SH-SY5Y (cell line): ENCODE measurements at regions not wholly inside any gene's neighbourhood (a gene's known extent, or its start where the extent isn't known, plus 50 kb on each side); places are given as distances from the start of the nearest gene placed in this dataset.

ENCODE experiments used
- GATA2 ChIP-seq: IDR thresholded peaks from 2 replicates; pipeline ENCODE4 v1.6.1; 2011; ENCODE audit warnings: mild to moderate bottlenecking, low read depth, low read length
- GATA3 ChIP-seq: IDR thresholded peaks from 2 replicates; pipeline ENCODE4 v1.6.1; 2011; ENCODE audit warnings: low read depth, mild to moderate bottlenecking, low read length, moderate library complexity

DNA sequence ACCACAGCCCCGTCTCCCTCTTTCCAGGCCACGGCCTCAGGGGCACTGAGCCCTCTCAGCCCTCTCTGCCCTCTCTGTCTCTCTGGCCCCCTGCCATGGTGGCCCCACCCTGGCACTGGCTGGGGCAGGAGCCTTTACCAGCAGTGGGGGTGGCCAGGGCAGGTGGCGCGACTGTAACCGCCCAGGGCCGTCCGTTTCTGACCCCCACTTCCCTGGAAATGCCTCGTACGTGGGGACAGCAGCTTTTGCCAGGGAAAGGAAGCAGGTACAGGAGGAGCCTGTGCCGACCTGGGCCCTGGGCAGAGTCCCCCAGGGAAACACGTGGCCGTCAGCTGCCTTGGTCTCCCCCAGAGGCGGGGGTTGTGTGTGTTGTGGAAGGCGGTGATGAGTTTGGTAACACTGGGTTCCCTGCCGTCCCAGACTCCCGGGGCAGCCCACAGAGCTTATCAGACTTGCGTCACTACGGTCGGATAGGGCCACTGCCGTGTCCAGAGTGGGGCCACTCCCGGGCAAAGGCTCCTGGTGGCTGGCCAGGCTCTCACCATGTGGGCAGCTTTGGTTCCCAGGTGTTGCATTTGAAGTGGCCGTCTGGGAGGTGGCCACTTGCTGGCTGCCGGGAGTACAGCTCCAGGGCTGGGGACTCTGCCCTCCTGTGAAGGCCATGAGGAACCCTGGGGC lies 249.3 kb upstream of the CIBAR2 start:
- no peak for TF ChIP-seq GATA2
- no peak for TF ChIP-seq GATA3
